ENCODE measurements at regions not wholly inside any gene's neighbourhood (a gene's known extent, or its start where the extent isn't known, plus 50 kb on each side); places are given as distances from the start of the nearest gene placed in this dataset.

- H3K4me1 ChIP-seq (ENCODE audit: control insufficient read depth in 4 of 4, insufficient read depth in 4 of 4, low read length in 3 of 4) = peaks cover 0 to 2% (median 0%) of the 10 kb centered on the region in 4 donors
- no peak for DNase-seq (ENCODE audit: low spot score)
- H3K36me3 ChIP-seq (ENCODE audit: control insufficient read depth in 4 of 4, insufficient read depth in 3 of 4, low read depth in 1 of 4, low read length in 3 of 4) = no peaks in the 10 kb centered on the region
- H3K27me3 ChIP-seq (ENCODE audit: control insufficient read depth in 4 of 4, insufficient read depth in 4 of 4, low read length in 3 of 4) = no peaks in the 10 kb centered on the region
- no peak overlapping the region for H3K9ac ChIP-seq (ENCODE audit: low read depth in 1 of 2, low read length in 2 of 2)
- H3K9me3 ChIP-seq (ENCODE audit: control insufficient read depth in 4 of 4, low read length in 3 of 4) = no peaks in the 10 kb centered on the region
- H3K27ac ChIP-seq (ENCODE audit: low read depth in 1 of 2, low read length in 2 of 2) = no peak overlapping the region
- 72% methylated on average over 5 of the region's 5 CpGs for WGBS
- no peak overlapping the region for H3K4me3 ChIP-seq (ENCODE audit: low read depth in 1 of 3, low read length in 3 of 3)
- TF ChIP-seq HNF4G (IDR thresholded peaks at IDR 0.05) (no peak), NR2F2 (IDR thresholded peaks at IDR 0.05) (no peak), RXRA (IDR thresholded peaks at IDR 0.05) (no peak), YY1 (IDR thresholded peaks at IDR 0.05) (no peak), FOXA2 (IDR thresholded peaks at IDR 0.05) (no peak), SP1 (IDR thresholded peaks at IDR 0.05) (no peak)
Observed at GRCh38 chr9:16308645-16309044, 561.8 kb downstream of the BNC2 start.

GRCh38 chr9:16309082-16309468 lies 561.4 kb downstream of the BNC2 start:
- Histone ChIP-seq H3K36me3 (ENCODE audit: control insufficient read depth in 4 of 4, insufficient read depth in 3 of 4, low read depth in 1 of 4, low read length in 3 of 4) (no peaks in the 10 kb centered on the region), H3K9me3 (ENCODE audit: control insufficient read depth in 4 of 4, low read length in 3 of 4) (no peaks in the 10 kb centered on the region), H3K27ac (ENCODE audit: low read depth in 1 of 2, low read length in 2 of 2) (no peak overlapping the region), H3K4me3 (ENCODE audit: low read depth in 1 of 3, low read length in 3 of 3) (no peak overlapping the region), H3K9ac (ENCODE audit: low read depth in 1 of 2, low read length in 2 of 2) (no peak overlapping the region), H3K27me3 (ENCODE audit: control insufficient read depth in 4 of 4, insufficient read depth in 4 of 4, low read length in 3 of 4) (no peaks in the 10 kb centered on the region), H3K4me1 (ENCODE audit: control insufficient read depth in 4 of 4, insufficient read depth in 4 of 4, low read length in 3 of 4) (peaks cover 0 to 2% (median 0%) of the 10 kb centered on the region in 4 donors)
- TF ChIP-seq ATF3 (IDR thresholded peaks at IDR 0.05) = no peak
- TF ChIP-seq EGR1 (IDR thresholded peaks at IDR 0.05; ENCODE audit: low read depth in 2 of 2) = no peak
- TF ChIP-seq HNF4A (conservative IDR thresholded peaks at IDR 0.05) = no peak
- no peak for TF ChIP-seq CTCF (IDR thresholded peaks at IDR 0.05; ENCODE audit: low read depth, low read length, missing input control)
- no peak for TF ChIP-seq RAD21 (IDR thresholded peaks at IDR 0.05)
- TF ChIP-seq MAX (IDR thresholded peaks at IDR 0.05) = no peak
- TF ChIP-seq HNF4G (IDR thresholded peaks at IDR 0.05) = no peak
- TF ChIP-seq RXRA (IDR thresholded peaks at IDR 0.05) = no peak
- TF ChIP-seq FOXA2 (IDR thresholded peaks at IDR 0.05) = no peak
- TF ChIP-seq REST (IDR thresholded peaks at IDR 0.05) = no peak
- no peak for TF ChIP-seq YY1 (IDR thresholded peaks at IDR 0.05)
- no peak for TF ChIP-seq JUND (IDR thresholded peaks at IDR 0.05)
- 72% methylated on average over 5 of the region's 5 CpGs for WGBS
- DNase-seq (ENCODE audit: low spot score) = no peak

Measured in liver (tissue), 8 donors.